ENCODE measurements at regions not wholly inside any gene's neighbourhood (a gene's known extent, or its start where the extent isn't known, plus 50 kb on each side); places are given as distances from the start of the nearest gene placed in this dataset.

GRCh38 chr12:130076752-130077151 lies 85.5 kb upstream of the FZD10 start:
- Histone ChIP-seq H3K36me3 (no peaks in the 10 kb centered on the region), H3K4me3 (no peak overlapping the region), H3K9me3 (no peaks in the 10 kb centered on the region), H3K4me1 (no peaks in the 10 kb centered on the region), H3K27ac (no peak overlapping the region), H3K27me3 (no peaks in the 10 kb centered on the region)
- no peak for DNase-seq (ENCODE audit: low spot score in 2 of 2)
- TF ChIP-seq POLR2A (IDR thresholded peaks at IDR 0.05) (no peak), POLR2AphosphoS5 (IDR thresholded peaks at IDR 0.05) (no peak)
- TF ChIP-seq, protein P1, sequence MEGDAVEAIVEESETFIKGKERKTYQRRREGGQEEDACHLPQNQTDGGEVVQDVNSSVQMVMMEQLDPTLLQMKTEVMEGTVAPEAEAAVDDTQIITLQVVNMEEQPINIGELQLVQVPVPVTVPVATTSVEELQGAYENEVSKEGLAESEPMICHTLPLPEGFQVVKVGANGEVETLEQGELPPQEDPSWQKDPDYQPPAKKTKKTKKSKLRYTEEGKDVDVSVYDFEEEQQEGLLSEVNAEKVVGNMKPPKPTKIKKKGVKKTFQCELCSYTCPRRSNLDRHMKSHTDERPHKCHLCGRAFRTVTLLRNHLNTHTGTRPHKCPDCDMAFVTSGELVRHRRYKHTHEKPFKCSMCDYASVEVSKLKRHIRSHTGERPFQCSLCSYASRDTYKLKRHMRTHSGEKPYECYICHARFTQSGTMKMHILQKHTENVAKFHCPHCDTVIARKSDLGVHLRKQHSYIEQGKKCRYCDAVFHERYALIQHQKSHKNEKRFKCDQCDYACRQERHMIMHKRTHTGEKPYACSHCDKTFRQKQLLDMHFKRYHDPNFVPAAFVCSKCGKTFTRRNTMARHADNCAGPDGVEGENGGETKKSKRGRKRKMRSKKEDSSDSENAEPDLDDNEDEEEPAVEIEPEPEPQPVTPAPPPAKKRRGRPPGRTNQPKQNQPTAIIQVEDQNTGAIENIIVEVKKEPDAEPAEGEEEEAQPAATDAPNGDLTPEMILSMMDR (IDR thresholded peaks at IDR 0.05): no peak
- intact Hi-C loops (cut with DNase I; ENCODE audit: low total_unique reads): no loop called here

- TF ChIP-seq, protein P1 (IDR thresholded peaks at IDR 0.05): no peak
- no peak for TF ChIP-seq POLR2A (IDR thresholded peaks at IDR 0.05)
- TF ChIP-seq POLR2AphosphoS5 (IDR thresholded peaks at IDR 0.05): no peak
- Histone ChIP-seq H3K27ac (peak overlapping the region in 1 of 2 donors; percentile 15), H3K9me3 (no peaks in the 10 kb centered on the region), H3K36me3 (no peaks in the 10 kb centered on the region), H3K4me1 (no peaks in the 10 kb centered on the region), H3K4me3 (no peak overlapping the region), H3K27me3 (no peaks in the 10 kb centered on the region)
- no peak for DNase-seq (ENCODE audit: low spot score in 2 of 2)
- intact Hi-C loops (cut with DNase I; ENCODE audit: low total_unique reads): no loop called here
These were observed 83.4 kb upstream of the FZD10 start for GRCh38 chr12:130078852-130079251.

DNA sequence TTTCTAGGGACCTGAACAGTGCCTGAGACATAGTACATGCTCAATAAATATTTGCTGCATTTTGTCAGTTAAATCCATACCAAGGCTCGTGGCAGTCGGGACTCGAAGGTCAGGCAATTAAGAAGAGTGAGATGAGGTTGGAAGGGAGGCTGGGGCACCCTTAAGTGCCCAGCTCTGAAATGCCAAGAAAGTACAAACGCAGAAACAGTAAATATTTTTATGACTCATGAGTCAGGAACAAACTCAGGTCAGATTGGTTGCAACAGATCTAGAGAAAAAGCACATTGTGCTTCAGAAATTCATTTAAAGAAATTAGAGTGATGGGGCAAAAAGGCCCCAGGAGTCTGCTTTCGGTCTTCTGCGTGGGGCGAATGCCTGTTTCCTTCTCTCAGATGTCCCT lies 83.0 kb upstream of the FZD10 start:
- TF ChIP-seq POLR2A (IDR thresholded peaks at IDR 0.05) (no peak), POLR2AphosphoS5 (IDR thresholded peaks at IDR 0.05) (no peak)
- TF ChIP-seq, protein P1 (IDR thresholded peaks at IDR 0.05): no peak
- no peak overlapping the region for H3K4me3 ChIP-seq
- H3K27me3 ChIP-seq: no peaks in the 10 kb centered on the region
- no peaks in the 10 kb centered on the region for H3K9me3 ChIP-seq
- peak overlapping the region in 1 of 2 donors; percentile 38 for H3K27ac ChIP-seq
- DNase-seq (ENCODE audit: low spot score in 2 of 2): no peak
- intact Hi-C loops (cut with DNase I; ENCODE audit: low total_unique reads): no loop called here
- no peaks in the 10 kb centered on the region for H3K4me1 ChIP-seq
- no peaks in the 10 kb centered on the region for H3K36me3 ChIP-seq

GRCh38 chr12:130080205-130080604 lies 82.1 kb upstream of the FZD10 start:
- TF ChIP-seq POLR2AphosphoS5 (IDR thresholded peaks at IDR 0.05): no peak
- TF ChIP-seq POLR2A (IDR thresholded peaks at IDR 0.05): no peak
- TF ChIP-seq, protein P1 (IDR thresholded peaks at IDR 0.05): no peak
- intact Hi-C loops (cut with DNase I; ENCODE audit: low total_unique reads): no loop called here
- H3K9me3 ChIP-seq: no peaks in the 10 kb centered on the region
- peak overlapping the region in 1 of 2 donors; percentile 38 for H3K27ac ChIP-seq
- H3K4me3 ChIP-seq: no peak overlapping the region
- no peaks in the 10 kb centered on the region for H3K36me3 ChIP-seq
- no peak for DNase-seq (ENCODE audit: low spot score in 2 of 2)
- no peaks in the 10 kb centered on the region for H3K4me1 ChIP-seq
- no peaks in the 10 kb centered on the region for H3K27me3 ChIP-seq

- TF ChIP-seq, protein P1 (IDR thresholded peaks at IDR 0.05): no peak
- TF ChIP-seq POLR2A (IDR thresholded peaks at IDR 0.05) (no peak), POLR2AphosphoS5 (IDR thresholded peaks at IDR 0.05) (no peak)
- intact Hi-C loops (cut with DNase I; ENCODE audit: low total_unique reads): no loop called here
- Histone ChIP-seq H3K4me1 (no peaks in the 10 kb centered on the region), H3K27ac (no peak overlapping the region), H3K4me3 (no peak overlapping the region), H3K27me3 (no peaks in the 10 kb centered on the region), H3K9me3 (no peaks in the 10 kb centered on the region), H3K36me3 (no peaks in the 10 kb centered on the region)
- no peak for DNase-seq (ENCODE audit: low spot score in 2 of 2)
These were observed 81.0 kb upstream of the FZD10 start for GRCh38 chr12:130081117-130081805.
